ENCODE measurements at regions not wholly inside any gene's neighbourhood (a gene's known extent, or its start where the extent isn't known, plus 50 kb on each side); places are given as distances from the start of the nearest gene placed in this dataset.

GRCh38 chr3:66754613-66755012 is 243.5 kb upstream of the KBTBD8 start:
- in situ Hi-C loops (cut with HindIII; ENCODE audit: low pct_unique_long_range_greater_than_20kb, low sequenced_read_pairs) = no loop called here
- TF ChIP-seq JUND (IDR thresholded peaks at IDR 0.05; ENCODE audit: low read depth) = no peak
- no peak for DNase-seq (ENCODE audit: low read depth in 1 of 2, low spot score in 1 of 2)

DNA sequence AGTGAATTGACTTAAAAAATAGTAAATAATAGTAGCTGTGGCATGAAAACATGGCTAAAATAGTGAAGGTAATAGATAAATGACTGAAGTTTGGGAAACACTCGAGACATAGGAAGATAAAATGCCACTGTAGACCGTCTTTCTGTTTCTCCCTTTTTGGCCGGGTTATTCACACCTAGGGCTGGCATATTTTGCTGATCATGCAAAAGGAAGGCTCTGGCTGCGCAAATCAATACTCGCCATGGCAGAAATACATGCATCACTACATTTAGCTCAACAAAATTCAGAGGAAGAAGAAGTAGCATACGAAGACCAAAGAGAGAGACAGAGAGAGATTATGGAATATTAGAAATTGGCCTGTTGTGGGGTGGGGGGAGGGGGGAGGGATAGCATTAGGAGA is 242.2 kb upstream of the KBTBD8 start:
- in situ Hi-C loops (cut with HindIII; ENCODE audit: low pct_unique_long_range_greater_than_20kb, low sequenced_read_pairs) = no loop called here
- no peak for DNase-seq (ENCODE audit: low read depth in 1 of 2, low spot score in 1 of 2)
- TF ChIP-seq JUND (IDR thresholded peaks at IDR 0.05; ENCODE audit: low read depth) = no peak

- in situ Hi-C loops (cut with HindIII; ENCODE audit: low pct_unique_long_range_greater_than_20kb, low sequenced_read_pairs) = no loop called here
- DNase-seq (ENCODE audit: low read depth in 1 of 2, low spot score in 1 of 2) = no peak
- no peak for TF ChIP-seq JUND (IDR thresholded peaks at IDR 0.05; ENCODE audit: low read depth)
Measured at GRCh38 chr3:66756468-66757036, 241.6 kb upstream of the KBTBD8 start.

DNA sequence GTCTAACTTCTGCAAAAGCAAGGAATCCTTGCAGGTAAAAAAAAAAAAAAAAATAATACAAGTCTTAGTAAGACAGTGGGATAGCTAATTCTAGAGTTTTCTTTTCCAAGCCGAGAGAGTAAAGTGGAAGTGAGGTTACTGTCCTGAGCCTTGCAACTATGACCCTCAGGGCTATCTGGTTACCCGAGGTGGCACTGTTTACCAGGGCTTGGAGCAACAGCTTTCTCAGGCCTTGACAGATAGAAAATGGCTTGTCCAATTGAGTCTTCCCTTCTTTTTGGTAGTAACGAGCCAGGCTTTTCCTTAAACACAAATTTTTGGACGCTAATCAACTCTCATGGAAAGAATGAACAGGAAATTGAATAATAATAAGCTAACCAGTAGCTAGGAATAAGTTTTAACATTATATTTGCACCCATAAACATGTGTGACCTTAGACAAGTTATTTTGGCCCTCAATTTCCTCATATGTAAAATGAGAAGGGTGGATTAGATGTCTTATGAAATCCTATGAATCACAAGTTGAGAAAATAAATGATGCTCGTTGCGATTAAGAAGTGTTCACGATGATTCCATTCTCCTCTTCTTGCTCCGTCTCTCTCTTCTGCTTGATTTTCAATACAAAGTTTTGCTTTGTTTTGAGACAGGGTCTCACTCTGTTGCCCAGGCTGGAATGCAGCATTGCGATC is 236.9 kb upstream of the KBTBD8 start:
- peak in 1 of 2 experiments; percentile 28 for DNase-seq (ENCODE audit: low read depth in 1 of 2, low spot score in 1 of 2)
- in situ Hi-C loops (cut with HindIII; ENCODE audit: low pct_unique_long_range_greater_than_20kb, low sequenced_read_pairs) = no loop called here
- no peak for TF ChIP-seq JUND (IDR thresholded peaks at IDR 0.05; ENCODE audit: low read depth)

GRCh38 chr3:66762916-66763693 is 235.0 kb upstream of the KBTBD8 start:
- in situ Hi-C loops (cut with HindIII; ENCODE audit: low pct_unique_long_range_greater_than_20kb, low sequenced_read_pairs) = no loop called here
- peak; percentile 89 for TF ChIP-seq JUND (IDR thresholded peaks at IDR 0.05; ENCODE audit: low read depth)
- DNase-seq (ENCODE audit: low read depth in 1 of 2, low spot score in 1 of 2) = peak; percentile 44 to 99

DNA sequence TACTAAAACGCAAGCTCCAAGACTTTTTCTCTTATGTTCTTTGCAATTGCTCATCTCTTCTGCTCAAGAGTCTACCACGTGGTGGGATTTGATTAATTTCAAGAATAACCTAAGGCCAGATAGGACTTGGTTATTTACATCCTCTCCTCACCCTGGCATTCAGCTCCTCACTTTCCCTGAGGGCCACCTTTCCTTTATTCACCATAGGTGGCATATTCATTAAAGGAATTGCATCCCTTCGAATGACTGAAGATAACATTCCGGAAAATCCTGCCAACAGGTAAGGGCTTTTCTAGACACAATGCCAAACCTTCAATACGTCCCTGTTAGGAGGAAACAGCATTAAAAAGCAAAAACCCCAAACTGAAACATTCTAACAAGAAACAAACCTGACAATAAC is 220.0 kb upstream of the KBTBD8 start:
- in situ Hi-C loops (cut with HindIII; ENCODE audit: low pct_unique_long_range_greater_than_20kb, low sequenced_read_pairs) = no loop called here
- no peak for DNase-seq (ENCODE audit: low read depth in 1 of 2, low spot score in 1 of 2)
- TF ChIP-seq JUND (IDR thresholded peaks at IDR 0.05; ENCODE audit: low read depth) = no peak

DNA sequence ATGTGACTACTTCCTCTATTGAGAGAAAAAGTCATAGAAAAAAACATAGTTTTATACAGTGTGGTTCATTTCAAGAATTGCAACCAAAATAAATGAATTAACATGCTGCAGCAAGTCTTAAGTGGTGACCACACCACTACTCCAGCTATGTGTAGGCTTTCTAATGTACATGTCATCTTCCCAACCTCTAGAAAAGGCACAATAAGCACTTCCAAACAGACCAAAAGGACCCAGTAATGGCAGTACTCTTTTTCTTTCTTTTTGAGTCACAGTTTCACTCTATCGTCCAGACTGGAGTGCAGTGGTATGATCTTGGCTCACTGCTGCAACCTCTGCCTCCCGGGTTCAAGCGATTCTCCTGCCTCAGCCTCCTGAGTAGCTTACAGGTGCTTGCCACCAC is 219.3 kb upstream of the KBTBD8 start:
- in situ Hi-C loops (cut with HindIII; ENCODE audit: low pct_unique_long_range_greater_than_20kb, low sequenced_read_pairs) = no loop called here
- TF ChIP-seq JUND (IDR thresholded peaks at IDR 0.05; ENCODE audit: low read depth) = no peak
- no peak for DNase-seq (ENCODE audit: low read depth in 1 of 2, low spot score in 1 of 2)

- no peak; the same call in 1 of the 2 replicates for TF ChIP-seq JUND (IDR thresholded peaks at IDR 0.05; ENCODE audit: low read depth)
- in situ Hi-C loops (cut with HindIII; ENCODE audit: low pct_unique_long_range_greater_than_20kb, low sequenced_read_pairs) = no loop called here
- DNase-seq (ENCODE audit: low read depth in 1 of 2, low spot score in 1 of 2) = peak in 1 of 2 experiments; percentile 57
Measured at GRCh38 chr3:66785191-66785909, 212.8 kb upstream of the KBTBD8 start.

GRCh38 chr3:66789580-66790237 is 208.4 kb upstream of the KBTBD8 start:
- in situ Hi-C loops (cut with HindIII; ENCODE audit: low pct_unique_long_range_greater_than_20kb, low sequenced_read_pairs) = no loop called here
- no peak for DNase-seq (ENCODE audit: low read depth in 1 of 2, low spot score in 1 of 2)

DNA sequence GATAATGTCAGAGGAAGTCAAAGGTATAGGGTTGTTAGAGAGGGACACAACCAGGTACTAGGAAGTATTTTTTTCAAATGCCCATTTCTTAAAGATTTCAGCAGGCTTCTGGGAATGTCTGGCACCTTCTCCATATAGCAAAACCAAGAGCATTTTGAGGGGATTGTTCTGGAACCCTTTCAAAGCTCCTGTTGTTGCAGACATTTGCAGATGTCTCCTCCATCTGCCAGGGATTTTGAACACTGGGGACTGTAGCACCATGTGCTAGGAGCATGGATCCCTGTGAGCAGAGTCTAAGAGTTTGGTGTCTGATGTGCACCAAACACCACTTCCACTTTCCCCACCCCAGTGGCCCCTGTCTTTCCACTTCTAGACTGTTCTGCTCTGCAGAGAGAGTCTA is 206.0 kb upstream of the KBTBD8 start:
- in situ Hi-C loops (cut with HindIII; ENCODE audit: low pct_unique_long_range_greater_than_20kb, low sequenced_read_pairs) = no loop called here
- TF ChIP-seq JUND (IDR thresholded peaks at IDR 0.05; ENCODE audit: low read depth) = no peak
- DNase-seq (ENCODE audit: low read depth in 1 of 2, low spot score in 1 of 2) = no peak

More at GRCh38 chr3:66789580-66790237, 208.4 kb upstream of the KBTBD8 start:
- TF ChIP-seq JUND (IDR thresholded peaks at IDR 0.05; ENCODE audit: low read depth) = no peak

GRCh38 chr3:66795365-66795764 is 202.7 kb upstream of the KBTBD8 start:
- in situ Hi-C loops (cut with HindIII; ENCODE audit: low pct_unique_long_range_greater_than_20kb, low sequenced_read_pairs) = no loop called here
- DNase-seq (ENCODE audit: low read depth in 1 of 2, low spot score in 1 of 2) = no peak
- TF ChIP-seq JUND (IDR thresholded peaks at IDR 0.05; ENCODE audit: low read depth) = no peak

GRCh38 chr3:66796343-66796742 is 201.8 kb upstream of the KBTBD8 start:
- TF ChIP-seq JUND (IDR thresholded peaks at IDR 0.05; ENCODE audit: low read depth) = no peak
- DNase-seq (ENCODE audit: low read depth in 1 of 2, low spot score in 1 of 2) = no peak
- in situ Hi-C loops (cut with HindIII; ENCODE audit: low pct_unique_long_range_greater_than_20kb, low sequenced_read_pairs) = no loop called here

All from T47D (cell line).